ENCODE measurements at regions not wholly inside any gene's neighbourhood (a gene's known extent, or its start where the extent isn't known, plus 50 kb on each side); places are given as distances from the start of the nearest gene placed in this dataset.
A peak's percentile ranks its signal among the peaks of the same experiment; 100 is the strongest.

DNA sequence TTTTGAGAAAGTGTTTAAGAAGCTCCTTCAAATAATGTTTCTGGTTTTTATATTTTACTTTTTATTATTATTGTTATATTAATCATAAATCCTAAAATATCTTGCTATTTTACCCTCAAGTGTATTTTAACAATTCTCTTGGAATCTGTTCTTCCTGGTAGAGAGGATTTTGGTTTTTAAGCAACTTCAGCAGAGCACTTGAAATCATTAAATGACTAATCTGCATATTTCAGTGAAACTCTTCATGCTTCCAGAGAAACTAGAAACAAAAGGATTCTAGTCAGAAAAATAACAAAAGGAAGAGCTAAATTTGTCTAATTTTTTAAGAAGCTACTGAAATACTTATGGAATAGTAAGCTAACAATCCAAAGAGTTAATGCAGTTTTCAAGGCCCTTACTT, 1057.3 kb downstream of the TLE1 start:
- intact Hi-C loops (cut with DNase I): no loop called here
- DNase-seq (ENCODE audit: missing footprints) (no peak), ATAC-seq (no peak)

DNA sequence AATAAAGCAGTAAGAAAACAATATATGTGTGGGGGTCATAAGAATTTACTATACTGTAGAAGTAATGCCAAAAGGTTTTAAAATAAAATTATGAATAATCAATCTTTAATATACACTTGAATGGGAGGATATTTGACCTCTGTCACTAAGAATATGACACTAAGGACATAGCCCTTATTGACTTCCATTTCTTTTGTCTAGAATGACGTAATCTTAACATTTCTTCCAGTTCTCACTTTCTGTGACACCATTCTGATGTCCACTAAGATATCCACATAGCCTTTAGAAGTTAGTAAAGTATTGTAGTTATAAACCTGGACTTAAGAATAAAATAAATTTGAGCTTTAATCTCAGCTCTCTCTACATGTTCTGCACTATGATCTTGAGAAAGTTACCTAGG, 1050.7 kb downstream of the TLE4 start:
- DNase-seq (ENCODE audit: missing footprints): no peak
- intact Hi-C loops (cut with DNase I): no loop called here
- no peak for ATAC-seq

DNA sequence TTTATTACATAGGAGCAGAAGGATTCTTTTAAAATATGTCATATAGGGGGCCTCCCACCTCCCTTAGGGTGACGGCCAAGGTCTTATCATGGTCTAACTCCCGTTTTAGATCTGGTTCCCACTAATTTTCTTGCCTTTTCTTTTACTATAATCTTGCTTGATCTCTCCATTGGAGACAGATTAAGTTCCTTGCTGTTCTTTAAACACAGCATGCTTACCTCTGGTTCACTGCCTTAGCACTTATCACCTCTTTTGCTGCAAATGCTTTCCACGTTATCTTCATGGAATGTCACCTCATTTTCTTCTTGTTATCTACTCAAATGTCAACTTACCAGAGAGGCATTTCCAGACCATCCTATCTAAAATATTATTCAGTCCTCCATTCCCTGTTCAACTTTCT, 1047.6 kb downstream of the TLE4 start:
- intact Hi-C loops (cut with DNase I): no loop called here
- DNase-seq (ENCODE audit: missing footprints) (no peak), ATAC-seq (no peak)

DNA sequence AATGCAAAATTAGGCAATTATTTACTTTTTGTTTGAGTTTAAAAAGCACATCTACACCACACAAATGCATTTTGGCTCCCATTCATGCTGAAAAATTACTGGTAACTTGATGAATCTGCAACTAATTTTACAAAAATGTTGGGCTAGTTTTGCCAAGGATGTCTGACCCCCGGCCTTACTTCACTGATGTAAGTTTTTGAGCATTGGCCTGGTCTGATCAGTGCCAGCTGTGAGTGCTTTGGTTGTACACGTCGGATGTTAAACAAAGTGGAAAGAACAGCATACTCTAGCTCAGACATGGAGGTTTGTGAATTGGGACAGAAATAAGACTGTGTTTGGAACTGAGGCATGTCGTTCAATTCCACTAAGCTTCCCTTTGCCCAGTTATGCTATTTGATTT, 1044.2 kb downstream of the TLE4 start:
- ATAC-seq (no peak), DNase-seq (ENCODE audit: missing footprints) (no peak)
- intact Hi-C loops (cut with DNase I): no loop called here

DNA sequence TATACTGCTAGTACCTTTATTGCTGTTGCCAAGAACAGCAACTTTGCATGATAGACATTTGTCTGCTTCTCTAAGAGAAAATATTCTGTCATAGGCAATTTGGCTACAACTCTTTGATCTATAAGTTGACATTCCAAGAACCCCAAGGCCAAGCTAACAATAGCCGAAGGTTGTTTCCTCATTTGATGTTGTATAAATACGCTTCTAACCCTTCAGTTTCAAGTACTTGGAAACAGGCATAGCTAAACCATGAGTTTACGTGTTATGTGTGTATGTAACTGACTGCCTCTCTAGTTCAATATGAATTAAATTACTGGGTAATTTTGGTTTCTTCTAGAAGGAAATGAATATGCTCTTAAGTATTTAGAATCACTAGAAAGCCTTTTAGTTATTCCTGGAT, 1034.0 kb downstream of the TLE4 start:
- no peak for ATAC-seq
- intact Hi-C loops (cut with DNase I): no loop called here
- DNase-seq (ENCODE audit: missing footprints): no peak

DNA sequence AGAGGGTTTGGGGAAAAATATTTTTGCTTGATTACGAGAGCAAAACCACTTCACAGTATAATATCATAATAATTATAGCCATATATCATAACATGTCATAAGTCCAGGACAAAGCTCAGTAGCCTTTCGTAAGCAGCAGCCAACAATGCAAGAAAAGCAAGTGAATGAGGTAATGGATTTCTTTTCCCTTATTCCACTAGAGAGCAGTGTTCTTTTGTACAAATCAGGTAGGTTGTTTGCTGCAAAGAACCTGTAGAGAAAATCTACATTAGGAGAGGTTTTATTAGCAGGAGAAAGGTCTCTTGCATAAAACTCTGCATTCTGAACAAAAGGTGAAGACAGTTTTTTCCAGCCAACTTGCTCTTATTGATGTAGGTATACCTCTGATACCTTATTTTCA, 1033.4 kb downstream of the TLE4 start:
- ATAC-seq: no peak
- DNase-seq (ENCODE audit: missing footprints): no peak
- intact Hi-C loops (cut with DNase I): no loop called here

DNA sequence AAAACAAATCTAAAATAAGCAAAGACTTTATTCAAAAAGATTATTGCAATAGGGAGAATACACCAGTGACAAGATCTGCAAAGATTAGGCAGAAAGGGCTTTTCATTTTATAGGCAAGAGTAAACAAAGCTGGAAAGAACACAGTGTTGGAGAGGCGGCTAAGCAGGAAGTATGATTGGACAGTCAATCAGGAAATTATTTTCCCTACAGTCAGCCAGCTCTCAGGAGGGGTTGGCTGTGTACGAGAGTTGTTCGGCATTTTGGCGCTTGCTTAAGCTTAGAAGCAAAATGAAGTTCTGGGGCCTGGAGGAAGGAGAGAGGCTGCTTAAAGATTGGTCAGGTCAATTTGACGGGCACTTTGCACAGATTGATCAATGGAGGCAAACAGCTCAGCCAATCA, 1030.5 kb downstream of the TLE4 start:
- no peak for DNase-seq (ENCODE audit: missing footprints)
- intact Hi-C loops (cut with DNase I): no loop called here
- ATAC-seq: no peak

DNA sequence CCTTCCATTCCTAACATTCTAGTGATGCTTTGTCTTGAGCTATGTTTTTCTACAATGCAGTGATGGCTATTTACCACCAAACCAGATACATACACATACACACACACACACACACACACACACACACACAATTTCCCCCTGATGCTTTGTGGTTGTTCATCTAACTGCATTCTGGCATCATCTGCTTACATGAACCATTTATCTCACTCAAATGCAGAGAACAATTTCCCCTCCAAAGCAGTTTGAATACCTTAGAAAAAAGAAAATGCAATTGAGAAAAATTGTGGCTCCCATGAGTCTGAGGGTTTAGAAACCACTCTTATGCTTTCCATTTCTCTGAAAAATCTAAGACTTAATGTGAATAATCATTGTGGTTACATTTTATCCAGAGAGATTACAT, 1024.8 kb downstream of the TLE4 start:
- intact Hi-C loops (cut with DNase I): no loop called here

DNA sequence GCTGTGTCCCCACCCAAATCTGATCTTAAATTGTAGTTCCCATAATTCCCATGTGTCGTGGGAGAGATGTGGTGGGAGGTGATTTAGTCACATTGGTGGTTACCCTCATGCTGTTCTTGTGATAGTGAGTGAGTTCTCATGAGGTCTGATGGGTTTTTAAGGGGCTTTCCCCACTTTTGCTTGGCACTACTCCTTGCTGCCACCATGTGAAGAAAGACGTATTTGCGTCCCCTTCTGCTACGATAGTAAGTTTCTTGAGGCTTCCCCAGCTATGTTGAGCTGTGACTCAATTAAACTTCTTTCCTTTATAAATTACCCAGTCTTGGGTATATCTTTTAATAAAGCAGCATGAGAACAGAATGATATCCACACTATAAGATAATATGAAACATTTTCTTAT, 1023.4 kb downstream of the TLE4 start:
- intact Hi-C loops (cut with DNase I): no loop called here
- DNase-seq (ENCODE audit: missing footprints): no peak
- ATAC-seq: no peak

More for the DNA sequence above, 1024.8 kb downstream of the TLE4 start:
- DNase-seq (ENCODE audit: missing footprints) (no peak), ATAC-seq (no peak)

DNA sequence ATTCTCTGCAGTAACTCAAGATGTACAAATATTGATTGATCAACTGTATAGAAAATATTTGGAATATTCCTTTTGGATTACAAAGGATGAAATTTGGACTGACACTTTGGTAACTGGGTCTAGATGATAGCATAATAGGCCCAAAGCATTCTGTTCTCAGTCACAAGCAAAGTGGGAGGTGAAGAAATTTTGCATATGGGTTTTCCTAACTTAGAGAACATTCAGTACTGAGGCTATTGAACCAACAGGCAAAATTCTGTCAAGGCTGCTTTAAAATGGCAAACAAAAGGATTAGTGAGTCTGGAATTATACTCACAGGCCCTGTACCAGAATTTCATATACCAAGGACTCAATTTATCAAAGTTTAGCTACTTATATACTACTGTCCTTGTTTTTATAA, 1020.6 kb downstream of the TLE4 start:
- DNase-seq (ENCODE audit: missing footprints): no peak
- intact Hi-C loops (cut with DNase I): no loop called here
- no peak for ATAC-seq

DNA sequence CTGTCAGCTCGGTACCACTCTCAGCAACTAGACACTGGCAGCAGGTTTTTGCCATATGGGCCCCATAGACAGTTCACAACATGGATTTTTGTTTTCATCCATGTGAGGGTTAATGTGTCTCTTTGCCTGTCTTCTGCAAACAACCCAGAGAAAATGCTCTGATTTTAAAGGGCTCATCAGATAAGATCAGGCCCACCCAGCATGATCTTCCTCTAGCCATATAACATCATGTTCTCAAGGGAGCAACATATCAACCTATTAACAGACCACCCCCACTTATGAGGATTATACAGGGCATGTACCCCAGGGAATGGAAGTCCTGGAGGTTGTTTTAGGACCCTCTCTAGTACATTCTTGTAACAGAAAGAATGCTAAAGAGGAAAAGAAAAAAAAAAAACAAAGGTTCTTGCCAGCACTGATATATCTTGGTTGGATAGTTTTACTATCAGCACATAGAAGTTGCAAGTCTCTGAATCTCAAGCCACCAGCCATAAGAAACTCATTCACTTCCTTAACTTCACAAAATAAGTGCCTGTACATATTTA, 1015.1 kb downstream of the TLE4 start:
- intact Hi-C loops (cut with DNase I): no loop called here
- ATAC-seq: no peak
- DNase-seq (ENCODE audit: missing footprints): no peak

DNA sequence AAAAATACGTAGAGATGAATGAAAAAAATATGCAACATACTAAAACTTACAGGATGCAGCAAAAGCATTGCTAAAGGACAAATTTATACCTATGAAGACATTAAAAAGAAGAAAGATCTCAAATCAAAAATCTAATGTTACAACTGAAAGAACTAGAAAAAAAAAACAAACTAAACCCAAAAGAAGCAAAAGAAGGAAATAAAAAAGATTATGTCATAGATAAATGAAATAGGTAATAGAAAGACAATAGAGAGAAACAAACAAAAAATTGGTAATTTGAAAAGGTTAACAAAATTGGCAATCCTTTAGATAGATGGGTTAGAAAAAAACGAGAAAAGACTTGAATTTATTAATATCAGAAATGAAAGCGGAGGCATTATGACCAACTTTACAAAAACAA, 1000.2 kb downstream of the TLE4 start:
- ATAC-seq (no peak), DNase-seq (ENCODE audit: missing footprints) (no peak)
- intact Hi-C loops (cut with DNase I): no loop called here

DNA sequence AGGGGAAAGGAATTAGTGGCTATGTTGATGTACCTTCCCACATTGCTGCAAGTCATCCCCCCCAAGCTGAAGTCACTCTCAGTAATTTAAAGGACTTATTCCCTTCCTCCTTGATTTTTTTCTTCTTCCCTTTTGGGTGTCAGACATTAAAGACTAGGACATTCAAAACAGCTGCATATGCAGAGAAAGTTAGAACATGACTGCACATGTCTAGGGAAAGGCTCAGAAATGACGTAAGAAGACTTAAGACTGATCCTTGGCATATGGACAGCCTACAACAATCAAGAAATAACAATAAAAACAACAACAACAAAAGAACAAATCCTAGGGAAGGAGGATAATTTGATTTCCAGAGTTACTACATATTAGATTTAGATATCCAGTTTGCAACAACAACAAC, 997.5 kb downstream of the TLE4 start:
- intact Hi-C loops (cut with DNase I): no loop called here
- ATAC-seq (no peak), DNase-seq (ENCODE audit: missing footprints) (no peak)

DNA sequence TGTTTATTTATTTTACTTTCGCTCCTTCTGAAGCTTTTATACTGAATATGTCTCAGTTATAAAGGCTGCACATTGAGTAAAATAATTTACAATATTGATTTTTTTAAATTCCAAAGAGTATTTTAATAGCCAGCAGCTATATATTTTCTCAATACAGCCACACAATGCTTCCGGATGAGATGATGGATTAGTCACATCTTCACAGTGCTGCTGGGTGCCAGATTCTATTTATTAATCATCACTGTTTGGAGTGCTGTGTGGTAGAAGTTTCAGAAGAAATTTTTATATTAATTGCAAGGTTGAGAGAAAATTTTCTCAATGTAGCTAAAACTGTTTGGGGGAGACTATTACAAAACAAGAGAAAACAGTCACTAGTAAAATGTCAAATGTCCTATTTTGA, 989.8 kb downstream of the TLE4 start:
- intact Hi-C loops (cut with DNase I): no loop called here
- ATAC-seq (no peak), DNase-seq (ENCODE audit: missing footprints) (no peak)

DNA sequence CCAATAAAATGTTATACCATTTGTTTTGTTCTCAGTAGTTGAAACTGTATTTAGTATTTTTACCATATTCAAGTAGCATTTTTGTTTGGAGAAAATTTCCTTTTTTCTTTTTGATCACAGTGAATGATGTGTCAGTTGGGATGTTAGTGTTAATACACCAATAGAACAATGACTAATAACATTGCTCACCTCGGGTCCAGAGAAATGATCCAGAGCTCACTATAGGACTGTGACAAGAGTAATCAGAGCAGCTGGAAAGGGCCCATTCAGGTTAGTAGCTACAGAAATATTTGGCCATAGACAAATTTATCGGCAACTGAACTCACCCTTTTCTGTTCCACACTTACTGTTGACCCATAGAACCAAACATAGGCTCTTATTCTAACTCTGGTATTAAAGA, 989.2 kb downstream of the TLE4 start:
- DNase-seq (ENCODE audit: missing footprints): no peak
- no peak for ATAC-seq
- intact Hi-C loops (cut with DNase I): no loop called here

DNA sequence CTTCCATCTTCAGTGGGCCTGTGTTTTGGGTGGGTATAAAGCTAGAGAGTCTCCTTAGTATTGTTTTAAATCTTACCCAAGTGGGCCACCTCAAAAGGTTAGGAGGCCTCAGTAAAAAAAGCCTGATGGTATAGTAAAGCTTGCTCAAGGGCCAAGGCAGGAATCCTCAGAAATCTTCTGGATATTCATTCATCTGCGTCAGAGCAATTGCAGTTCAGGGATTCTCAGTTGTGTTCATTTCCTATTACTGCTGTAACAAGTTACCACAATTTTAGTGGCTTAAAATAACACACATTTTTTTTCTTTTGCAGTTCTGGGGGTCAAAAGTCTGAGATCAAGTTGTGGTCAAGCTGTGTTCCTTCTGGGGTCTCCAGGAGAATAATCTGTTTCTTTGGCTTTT, 985.5 kb downstream of the TLE4 start:
- intact Hi-C loops (cut with DNase I): no loop called here
- ATAC-seq (no peak), DNase-seq (ENCODE audit: missing footprints) (no peak)

DNA sequence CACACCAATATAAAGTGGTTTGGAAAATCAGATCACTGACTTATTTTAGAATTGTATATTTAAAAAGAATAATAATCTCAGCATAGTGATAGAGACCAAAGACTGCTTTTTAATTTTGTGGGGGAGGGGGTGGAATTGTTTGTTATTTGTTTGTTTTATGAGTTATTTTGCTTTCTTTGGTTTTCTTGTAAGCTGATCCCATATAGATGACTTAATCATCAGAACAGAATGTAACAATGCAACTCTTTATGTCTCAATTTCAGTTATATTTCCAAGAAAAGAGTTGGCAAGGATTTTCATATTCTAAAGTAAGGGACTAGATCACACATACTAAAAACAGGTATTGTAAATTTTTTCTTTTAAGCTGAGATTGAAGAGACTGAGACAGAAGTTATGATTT, 984.9 kb downstream of the TLE4 start:
- DNase-seq (ENCODE audit: missing footprints): no peak
- ATAC-seq: no peak
- intact Hi-C loops (cut with DNase I): no loop called here

DNA sequence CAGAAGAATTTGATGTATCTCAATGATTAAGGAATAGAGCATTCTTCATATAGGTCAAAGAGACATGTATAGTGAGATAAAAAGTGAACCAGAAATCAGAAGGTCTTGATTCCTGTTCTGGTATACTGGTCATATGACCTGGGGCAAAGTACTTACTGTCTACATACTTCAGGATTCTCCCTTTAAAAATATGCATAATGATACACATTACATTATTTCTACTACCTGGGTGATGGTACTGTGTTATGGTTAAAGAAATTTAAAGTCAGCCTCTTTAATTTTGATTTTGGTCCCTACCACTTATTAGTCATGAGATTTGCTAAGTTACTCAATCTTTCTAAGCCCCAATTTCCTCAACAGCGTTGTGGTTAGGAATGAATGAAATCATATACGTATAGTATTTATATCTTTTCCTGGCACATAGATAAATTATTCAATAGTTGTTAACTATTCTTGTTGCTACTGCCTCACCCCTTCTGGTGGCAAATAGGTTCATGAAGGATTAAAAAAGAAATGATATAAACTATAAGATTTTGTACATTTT, 984.1 kb downstream of the TLE4 start:
- intact Hi-C loops (cut with DNase I): no loop called here
- DNase-seq (ENCODE audit: missing footprints): no peak
- no peak for ATAC-seq

DNA sequence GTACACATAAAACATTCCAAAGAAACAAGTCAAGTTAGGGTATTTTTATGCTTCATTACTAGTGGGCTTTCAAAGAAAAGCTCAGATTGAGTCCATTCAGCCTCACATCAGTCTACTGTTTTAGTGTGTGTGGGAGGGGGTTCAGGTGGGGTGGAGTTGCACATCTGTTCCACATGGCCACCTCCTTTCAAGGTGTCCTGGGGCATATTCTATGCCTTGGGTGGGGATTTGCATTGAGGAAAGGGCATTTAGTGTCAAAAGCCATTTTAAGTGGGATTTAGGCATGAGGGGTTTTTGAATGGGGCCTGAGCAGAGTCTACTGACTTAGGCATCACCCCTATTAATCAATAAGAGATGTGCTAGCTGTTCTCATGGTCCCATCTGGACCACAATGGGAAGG, 983.1 kb downstream of the TLE4 start:
- intact Hi-C loops (cut with DNase I): no loop called here
- DNase-seq (ENCODE audit: missing footprints) (no peak), ATAC-seq (no peak)

DNA sequence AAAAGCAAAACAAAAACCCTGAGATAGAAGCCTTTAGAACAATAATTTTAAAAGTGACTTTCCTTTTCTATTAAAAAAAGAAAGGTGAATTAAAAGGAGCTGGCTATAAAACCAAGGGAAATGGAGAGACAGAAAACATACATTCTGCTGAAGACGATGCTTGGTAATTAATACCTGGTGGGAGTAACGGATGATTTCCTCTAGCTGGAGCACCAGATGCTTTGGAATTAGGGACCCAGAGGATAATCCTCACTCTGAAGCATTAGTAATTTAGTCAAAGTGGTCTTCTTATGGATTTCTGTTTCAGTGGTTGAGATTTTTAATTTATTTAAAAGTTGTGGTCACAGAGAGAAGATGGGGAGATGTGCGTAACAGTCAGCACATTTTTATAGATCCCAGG, 982.5 kb downstream of the TLE4 start:
- no peak for ATAC-seq
- intact Hi-C loops (cut with DNase I): no loop called here
- DNase-seq (ENCODE audit: missing footprints): no peak

DNA sequence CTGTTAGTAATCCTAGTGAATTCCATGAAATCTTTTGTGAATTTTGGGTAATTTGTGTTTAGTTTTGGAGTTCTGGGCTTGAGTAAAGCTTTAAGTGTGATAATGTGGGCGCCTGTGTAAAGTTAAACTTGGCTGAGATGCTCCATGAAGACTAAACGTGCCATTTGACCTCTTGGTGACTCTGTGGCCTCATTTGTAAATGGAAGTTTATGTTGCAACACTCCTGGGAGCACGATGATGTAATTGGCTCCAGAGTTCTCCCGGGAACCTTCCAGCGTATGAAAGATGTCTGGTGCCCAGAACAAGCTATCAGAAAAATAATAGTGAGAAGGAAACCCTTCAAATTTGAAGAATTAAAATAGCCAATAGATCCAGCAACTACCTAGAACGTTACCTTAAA, 981.2 kb downstream of the TLE4 start:
- DNase-seq (ENCODE audit: missing footprints): no peak
- intact Hi-C loops (cut with DNase I): no loop called here
- ATAC-seq: peak; percentile 73

DNA sequence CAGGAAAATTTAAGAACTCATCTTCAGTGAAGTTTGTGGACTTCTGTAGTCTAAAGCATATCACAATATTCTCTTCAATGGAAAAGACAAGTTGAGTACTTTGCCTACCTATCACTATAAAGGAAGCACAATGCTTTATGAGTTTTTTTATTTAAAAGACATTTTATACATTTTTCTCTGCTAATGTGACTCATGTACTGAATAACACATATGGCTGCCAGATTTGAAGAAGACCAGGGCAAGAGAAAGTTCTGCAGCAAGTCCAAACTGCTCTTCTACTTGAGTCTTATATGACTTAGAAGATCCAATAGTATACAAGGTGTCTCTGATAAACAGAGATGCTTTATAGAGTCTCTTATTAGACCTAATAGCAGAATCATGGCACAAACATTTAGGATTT, 978.4 kb downstream of the TLE4 start:
- ATAC-seq: no peak
- DNase-seq (ENCODE audit: missing footprints): no peak
- intact Hi-C loops (cut with DNase I): no loop called here
